Pancreas (tissue), 10 donors: ENCODE measurements at regions not wholly inside any gene's neighbourhood (a gene's known extent, or its start where the extent isn't known, plus 50 kb on each side); places are given as distances from the start of the nearest gene placed in this dataset.

ENCODE experiments used
- ATAC-seq, 4 donors: fragments of 200-7000 bp; cut with Tn5 transposase; one replicate each; pipeline versions ENCODE4 v1.8.0 to v1.9.1; 2020; ENCODE audit warnings: mild to moderate bottlenecking in 4 of 4, moderate library complexity in 4 of 4
- DNase-seq, 6 donors: peaks; one replicate each; pipeline ENCODE4 v3.0.0-alpha.2; 2020
- FAIRE-seq: peaks from 2 replicates; lab custom pipeline; 2012; peaks lifted over from hg19 to GRCh38; lab: Jason Lieb, UNC
- H3K27ac ChIP-seq, 4 donors: fragments of 200-600 bp; sonication (generic); 1 replicate in 3 of 4; 2 replicates in 1 of 4; pipeline versions ENCODE4 v1.5.0 to v1.8.0; 2020
- H3K27me3 ChIP-seq, 4 donors: fragments of 200-600 bp; one replicate each; pipeline ENCODE4 v1.8.0; 2021
- H3K36me3 ChIP-seq, 3 donors: fragments of 200-600 bp; sonication (generic) in 1 of 3; one replicate each; pipeline versions ENCODE4 v1.5.0 to v1.8.0; 2020 to 2021
- H3K4me1 ChIP-seq, 3 donors: fragments of 200-600 bp; one replicate each; pipeline ENCODE4 v1.8.0; 2021
- H3K4me3 ChIP-seq, 4 donors: fragments of 200-600 bp; sonication (generic) in 2 of 4; one replicate each; pipeline versions ENCODE4 v1.5.0 to v1.8.0; 2020 to 2021
- H3K9me3 ChIP-seq, 4 donors: fragments of 200-600 bp; one replicate each; pipeline ENCODE4 v1.8.0; 2021
- WGBS, 2 donors: extraction: QIAGEN DNeasy Blood & Tissue Kit; methylation state at CpG; one replicate each; pipeline ENCODE4 v1.1.7; 2013; 5-methylcytosine and 5-hydroxymethylcytosine counted together
- intact Hi-C, 3 donors: fragments of 100-400 bp; cut with DNase I; formaldehyde crosslinking; loops; one replicate each; pipeline versions ENCODE4 v1.11.1 to v1.14.2; 2022
- TF ChIP-seq, protein P1 (sequence below), 4 donors: fragments of 200-600 bp; sonication (generic) in 3 of 4; IDR thresholded peaks; one replicate each; pipeline versions ENCODE4 v1.5.0 to v1.8.0; 2021; ENCODE audit warnings: antibody characterized with exemption in 4 of 4
- donor health status: healthy with polysubstance abuse.
- donor health status: DM: no; HTN: no; CAD: no; lungs with moderate emphysema.
- donor health status: DM: no; HTN: no; CAD: no.
- donor health status: control.
- donor health status: control.
- donor health status: Bipolar disorder and iron deficiency.
- donor health status: DM: yes; HTN: yes; CAD: no.
- donor health status: DM: no; HTN: no; CAD: no.
- donor health status: DM: no; HTN: no; CAD: no.
- donor health status: DM: yes; HTN: yes; CAD: no.

DNA sequence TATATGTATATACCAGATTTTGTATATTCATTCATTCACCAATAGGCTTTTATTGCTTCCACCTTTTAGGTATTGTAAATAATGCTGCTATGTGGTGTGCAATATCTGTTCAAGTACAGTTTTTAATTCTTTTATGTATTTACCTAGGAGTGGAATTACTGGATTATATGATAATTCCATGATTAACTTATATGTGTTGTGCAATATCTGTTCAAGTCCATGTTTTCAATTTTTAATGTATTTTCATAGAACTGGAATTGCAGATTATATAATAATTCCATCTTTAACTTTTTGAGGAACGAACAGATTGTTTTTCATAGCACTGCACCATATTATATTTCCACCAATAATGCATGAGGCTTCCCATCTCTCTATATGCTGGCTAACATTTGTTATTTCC, 50.6 kb upstream of the L3MBTL4 start:
- 54 to 58% methylated on average over 1 of the region's 1 CpG for WGBS, 2 donors
- H3K36me3 ChIP-seq: no peaks in the 10 kb centered on the region
- no peak for DNase-seq
- no peaks in the 10 kb centered on the region for H3K4me1 ChIP-seq
- H3K27me3 ChIP-seq: no peaks in the 10 kb centered on the region
- no peak overlapping the region for H3K27ac ChIP-seq
- TF ChIP-seq, protein P1, sequence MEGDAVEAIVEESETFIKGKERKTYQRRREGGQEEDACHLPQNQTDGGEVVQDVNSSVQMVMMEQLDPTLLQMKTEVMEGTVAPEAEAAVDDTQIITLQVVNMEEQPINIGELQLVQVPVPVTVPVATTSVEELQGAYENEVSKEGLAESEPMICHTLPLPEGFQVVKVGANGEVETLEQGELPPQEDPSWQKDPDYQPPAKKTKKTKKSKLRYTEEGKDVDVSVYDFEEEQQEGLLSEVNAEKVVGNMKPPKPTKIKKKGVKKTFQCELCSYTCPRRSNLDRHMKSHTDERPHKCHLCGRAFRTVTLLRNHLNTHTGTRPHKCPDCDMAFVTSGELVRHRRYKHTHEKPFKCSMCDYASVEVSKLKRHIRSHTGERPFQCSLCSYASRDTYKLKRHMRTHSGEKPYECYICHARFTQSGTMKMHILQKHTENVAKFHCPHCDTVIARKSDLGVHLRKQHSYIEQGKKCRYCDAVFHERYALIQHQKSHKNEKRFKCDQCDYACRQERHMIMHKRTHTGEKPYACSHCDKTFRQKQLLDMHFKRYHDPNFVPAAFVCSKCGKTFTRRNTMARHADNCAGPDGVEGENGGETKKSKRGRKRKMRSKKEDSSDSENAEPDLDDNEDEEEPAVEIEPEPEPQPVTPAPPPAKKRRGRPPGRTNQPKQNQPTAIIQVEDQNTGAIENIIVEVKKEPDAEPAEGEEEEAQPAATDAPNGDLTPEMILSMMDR (IDR thresholded peaks at IDR 0.05): no peak
- no peaks in the 10 kb centered on the region for H3K9me3 ChIP-seq
- ATAC-seq: no peak
- intact Hi-C loops: no loop called here
- H3K4me3 ChIP-seq: no peak overlapping the region
- no peak for FAIRE-seq

DNA sequence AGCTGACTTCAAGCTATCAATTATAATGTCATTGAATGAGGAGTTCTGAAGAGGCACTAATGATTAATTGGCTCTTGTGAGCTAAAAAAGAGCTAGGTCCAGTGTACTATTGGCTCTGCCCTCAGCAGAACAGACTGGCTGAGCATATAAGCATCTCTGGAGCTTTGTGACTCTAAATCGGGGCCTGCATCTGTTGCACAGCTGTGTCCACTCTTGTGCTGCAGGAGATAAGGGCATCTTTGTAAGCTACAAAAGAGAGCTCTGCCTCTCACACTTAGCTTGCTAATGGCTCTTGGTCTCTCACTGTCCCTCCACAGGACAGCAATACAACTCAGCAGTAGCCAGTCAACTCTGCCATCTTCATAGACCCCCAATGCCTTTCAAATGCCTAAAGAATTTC, 61.5 kb upstream of the L3MBTL4 start:
- DNase-seq (no peak), ATAC-seq (no peak), FAIRE-seq (no peak)
- TF ChIP-seq, protein P1 (IDR thresholded peaks at IDR 0.05): no peak
- 45 to 69% methylated on average over 1 of the region's 1 CpG for WGBS, 2 donors
- Histone ChIP-seq H3K27ac (no peak overlapping the region), H3K4me1 (no peaks in the 10 kb centered on the region), H3K36me3 (no peaks in the 10 kb centered on the region), H3K27me3 (no peaks in the 10 kb centered on the region), H3K4me3 (no peak overlapping the region), H3K9me3 (no peaks in the 10 kb centered on the region)
- intact Hi-C loops: no loop called here

DNA sequence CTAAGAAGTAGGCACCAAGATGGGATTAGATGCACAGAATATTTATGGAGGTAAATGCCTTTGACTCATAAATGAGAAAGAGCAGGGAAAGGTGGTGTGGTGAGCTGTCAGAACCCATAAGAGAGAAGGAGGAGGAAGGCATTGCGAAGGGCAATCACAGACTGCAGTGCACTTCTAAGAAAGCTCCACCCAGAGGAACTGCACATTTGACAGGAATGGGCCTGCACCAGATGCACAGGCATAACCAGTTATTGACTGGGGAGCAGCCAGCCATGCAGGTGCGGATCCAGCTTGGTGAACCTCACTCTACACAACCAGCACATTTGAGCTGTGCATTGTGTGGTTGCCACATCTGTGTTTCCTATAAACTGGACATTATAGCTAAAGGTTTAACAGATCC, 62.2 kb upstream of the L3MBTL4 start:
- FAIRE-seq (no peak), ATAC-seq (no peak), DNase-seq (no peak)
- TF ChIP-seq, protein P1 (IDR thresholded peaks at IDR 0.05): no peak
- Histone ChIP-seq H3K36me3 (no peaks in the 10 kb centered on the region), H3K27me3 (no peaks in the 10 kb centered on the region), H3K27ac (no peak overlapping the region), H3K4me3 (no peak overlapping the region), H3K9me3 (no peaks in the 10 kb centered on the region), H3K4me1 (no peaks in the 10 kb centered on the region)
- WGBS, 2 donors: 84 to 94% methylated on average over 2 of the region's 2 CpGs
- intact Hi-C loops: no loop called here

GRCh38 chr18:6478121-6478520, 63.4 kb upstream of the L3MBTL4 start:
- FAIRE-seq (no peak), ATAC-seq (no peak), DNase-seq (no peak)
- Histone ChIP-seq H3K36me3 (no peaks in the 10 kb centered on the region), H3K4me3 (no peak overlapping the region), H3K4me1 (no peaks in the 10 kb centered on the region), H3K27me3 (no peaks in the 10 kb centered on the region), H3K27ac (no peak overlapping the region), H3K9me3 (no peaks in the 10 kb centered on the region)
- TF ChIP-seq, protein P1 (IDR thresholded peaks at IDR 0.05): no peak
- intact Hi-C loops: no loop called here
- WGBS, 2 donors: 51 to 65% methylated on average over 6 of the region's 6 CpGs

DNA sequence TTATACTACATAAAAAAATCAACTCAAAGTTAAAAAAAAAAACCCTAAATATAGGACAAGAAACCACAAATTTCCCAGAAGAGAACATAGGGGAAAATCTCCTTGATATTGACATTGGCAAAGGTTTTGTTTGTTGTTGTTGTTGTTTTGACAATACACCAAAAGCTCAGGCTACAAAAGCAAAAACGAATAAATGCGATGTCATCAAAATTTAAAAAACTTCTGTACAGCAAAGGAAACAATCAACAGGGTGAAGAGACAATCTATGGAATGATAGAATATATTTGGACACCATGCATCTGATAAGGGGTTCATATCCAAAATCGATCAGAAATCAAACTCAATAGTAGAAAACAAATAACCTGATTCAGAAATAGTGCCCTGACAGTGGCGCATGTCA, 65.0 kb upstream of the L3MBTL4 start:
- DNase-seq (no peak), FAIRE-seq (no peak), ATAC-seq (no peak)
- H3K4me3 ChIP-seq: no peak overlapping the region
- H3K27me3 ChIP-seq: no peaks in the 10 kb centered on the region
- H3K4me1 ChIP-seq: no peaks in the 10 kb centered on the region
- TF ChIP-seq, protein P1 (IDR thresholded peaks at IDR 0.05): no peak
- no peaks in the 10 kb centered on the region for H3K9me3 ChIP-seq
- no peaks in the 10 kb centered on the region for H3K36me3 ChIP-seq
- WGBS, 2 donors: 63 to 75% methylated on average over 4 of the region's 4 CpGs
- no peak overlapping the region for H3K27ac ChIP-seq
- intact Hi-C loops: loop anchor here in 1 of 3 donors (10.0 kb wide), 1 partner anchor 605 kb away; no protein-coding TSS in a partner anchor
